ENCODE measurements at regions not wholly inside any gene's neighbourhood (a gene's known extent, or its start where the extent isn't known, plus 50 kb on each side); places are given as distances from the start of the nearest gene placed in this dataset.

DNA sequence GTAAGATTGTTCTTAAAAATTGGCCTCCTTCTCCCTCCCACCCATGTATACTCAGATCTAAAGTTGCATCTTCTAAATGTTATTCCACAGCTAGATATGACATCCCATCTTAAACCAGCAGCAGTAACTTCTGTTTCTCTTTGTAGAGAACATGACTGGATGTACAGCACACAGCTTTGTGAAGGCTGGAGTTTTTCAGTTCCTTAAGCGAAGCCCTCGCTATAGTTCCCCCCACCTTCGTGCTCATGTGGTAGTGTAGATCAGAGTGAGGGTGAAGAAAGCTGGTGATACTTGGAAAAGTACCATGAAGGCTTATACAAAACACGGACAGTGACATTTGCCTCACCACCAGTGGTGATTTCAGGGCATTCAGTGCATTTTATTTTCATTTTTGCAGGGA is 137.5 kb downstream of the MAT2B start:
- no peaks in the 10 kb centered on the region for H3K36me3 Mint-ChIP-seq (ENCODE audit: low read depth)
- H3K27ac Mint-ChIP-seq, result no peak overlapping the region
- H3K4me1 Mint-ChIP-seq (ENCODE audit: low read depth), result no peaks in the 10 kb centered on the region
- no peak overlapping the region for H3K4me3 Mint-ChIP-seq
- H3K27me3 Mint-ChIP-seq, result no peaks in the 10 kb centered on the region
- H3K9me3 Mint-ChIP-seq, result no peaks in the 10 kb centered on the region

- Mint-ChIP-seq H3K27me3 (no peaks in the 10 kb centered on the region), H3K36me3 (ENCODE audit: low read depth) (no peaks in the 10 kb centered on the region), H3K27ac (no peak overlapping the region), H3K4me1 (ENCODE audit: low read depth) (no peaks in the 10 kb centered on the region), H3K9me3 (peaks cover 4% of the 10 kb centered on the region), H3K4me3 (no peak overlapping the region)
Observed at GRCh38 chr5:163645421-163646416, 140.3 kb downstream of the MAT2B start.

DNA sequence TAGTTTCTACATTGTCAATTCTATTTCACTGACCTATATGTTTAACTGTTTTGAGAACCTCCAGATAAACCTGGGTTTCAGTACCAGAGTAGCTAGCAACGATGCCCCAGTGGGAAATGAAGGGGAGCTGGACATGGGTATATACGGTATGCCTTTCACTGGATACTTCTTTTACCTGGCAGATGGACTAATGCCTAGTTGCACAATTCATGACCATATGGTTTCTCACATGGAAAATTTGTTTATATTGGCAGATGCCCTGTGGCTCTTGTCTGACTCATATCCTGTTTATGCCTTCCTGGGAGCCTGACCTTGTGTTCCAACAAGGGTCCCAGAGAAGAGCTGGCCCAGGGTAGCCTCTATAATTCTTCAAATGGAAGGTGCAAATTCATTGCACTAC is 144.1 kb downstream of the MAT2B start:
- no peaks in the 10 kb centered on the region for H3K36me3 Mint-ChIP-seq (ENCODE audit: low read depth)
- H3K4me3 Mint-ChIP-seq, result no peak overlapping the region
- no peaks in the 10 kb centered on the region for H3K4me1 Mint-ChIP-seq (ENCODE audit: low read depth)
- H3K9me3 Mint-ChIP-seq, result peaks cover 9% of the 10 kb centered on the region
- H3K27me3 Mint-ChIP-seq, result peaks cover 3% of the 10 kb centered on the region
- H3K27ac Mint-ChIP-seq, result no peak overlapping the region

DNA sequence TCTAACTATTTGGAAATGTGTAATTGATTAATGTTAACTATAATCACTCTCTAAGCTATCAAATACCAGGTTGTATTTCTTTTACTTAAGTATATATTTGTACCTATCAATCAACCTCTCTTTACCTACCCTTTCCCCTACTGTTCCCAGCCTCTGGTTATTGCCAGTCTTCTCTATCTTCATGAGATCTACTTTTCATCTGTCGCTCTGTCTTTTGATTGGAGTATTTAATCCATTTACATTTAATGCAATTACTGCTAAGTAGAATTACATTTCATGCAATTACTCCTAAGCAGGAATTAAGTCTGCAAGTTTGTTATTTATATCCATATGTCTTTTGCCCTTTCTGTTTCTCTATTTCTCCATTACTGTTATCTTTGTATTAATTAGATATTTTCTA is 148.1 kb downstream of the MAT2B start:
- no peak overlapping the region for H3K4me3 Mint-ChIP-seq
- H3K27me3 Mint-ChIP-seq, result peaks cover 3% of the 10 kb centered on the region
- H3K36me3 Mint-ChIP-seq (ENCODE audit: low read depth), result no peaks in the 10 kb centered on the region
- H3K9me3 Mint-ChIP-seq, result peaks cover 11% of the 10 kb centered on the region
- no peak overlapping the region for H3K27ac Mint-ChIP-seq
- no peaks in the 10 kb centered on the region for H3K4me1 Mint-ChIP-seq (ENCODE audit: low read depth)

DNA sequence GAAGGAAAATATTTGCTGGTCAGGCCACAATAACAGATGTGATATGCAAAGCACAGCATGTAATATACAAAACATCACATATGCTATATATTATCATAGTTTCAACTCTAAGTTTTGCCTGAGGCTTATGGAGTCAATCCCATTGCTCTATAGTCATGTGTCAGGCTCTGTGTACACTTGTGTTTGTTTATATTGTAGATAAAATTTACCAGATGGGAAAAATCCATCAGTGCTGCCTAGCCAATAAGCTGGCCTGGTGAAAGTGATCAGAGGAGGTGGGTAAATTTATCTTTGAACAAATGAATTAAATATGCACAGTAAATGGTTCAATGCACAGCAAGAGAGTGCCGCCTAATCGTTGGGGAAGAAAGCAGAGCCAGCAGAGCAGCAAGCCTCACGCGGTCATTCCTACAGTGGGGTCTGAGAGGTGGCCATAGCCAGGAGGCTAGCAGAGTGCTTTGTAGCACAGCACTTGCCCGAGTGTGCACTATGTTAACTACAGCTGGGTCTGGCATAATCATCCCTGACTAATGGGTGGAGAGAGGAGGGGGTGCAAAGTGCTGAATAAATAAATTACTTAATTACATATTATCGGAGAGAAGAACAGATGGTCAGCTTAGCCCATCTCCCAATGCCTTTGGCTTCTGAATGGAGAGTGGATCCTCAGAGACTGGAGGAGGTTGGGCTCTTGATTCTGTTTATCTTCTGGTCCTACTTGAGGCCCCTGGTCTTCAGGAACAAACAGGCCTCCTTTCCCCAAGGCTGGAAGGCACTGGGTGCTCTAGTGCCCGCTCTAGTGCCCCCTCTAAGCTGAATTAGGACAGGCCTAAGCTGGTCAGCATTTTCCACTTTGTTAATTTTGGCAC is 153.5 kb downstream of the MAT2B start:
- H3K36me3 Mint-ChIP-seq (ENCODE audit: low read depth), result no peaks in the 10 kb centered on the region
- H3K4me3 Mint-ChIP-seq, result no peak overlapping the region
- H3K27me3 Mint-ChIP-seq, result no peaks in the 10 kb centered on the region
- no peaks in the 10 kb centered on the region for H3K4me1 Mint-ChIP-seq (ENCODE audit: low read depth)
- peaks cover 3% of the 10 kb centered on the region for H3K9me3 Mint-ChIP-seq
- H3K27ac Mint-ChIP-seq, result no peak overlapping the region

- H3K4me3 Mint-ChIP-seq, result no peak overlapping the region
- H3K4me1 Mint-ChIP-seq (ENCODE audit: low read depth), result no peaks in the 10 kb centered on the region
- H3K27ac Mint-ChIP-seq, result no peak overlapping the region
Observed at GRCh38 chr5:163659568-163659902, 154.1 kb downstream of the MAT2B start.

DNA sequence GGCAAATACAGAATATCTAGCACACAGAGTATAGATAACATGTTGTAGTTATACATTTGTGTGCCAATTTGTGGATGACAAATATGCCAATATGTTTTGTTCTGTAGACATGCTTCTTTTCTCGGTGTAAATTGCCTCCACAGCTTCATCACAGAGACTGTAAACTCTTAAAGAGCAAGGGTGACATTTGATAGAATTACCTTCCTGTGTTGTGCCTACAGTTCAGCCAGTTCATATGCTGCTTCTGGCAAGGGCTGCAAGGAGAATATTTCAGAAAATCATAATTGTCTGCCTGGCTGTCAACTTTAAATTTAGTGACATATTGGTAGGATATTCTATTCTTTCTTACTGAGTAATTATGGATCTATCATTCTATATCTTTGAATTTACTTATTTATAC is 155.1 kb downstream of the MAT2B start:
- H3K27ac Mint-ChIP-seq, result no peak overlapping the region
- peaks cover 3% of the 10 kb centered on the region for H3K9me3 Mint-ChIP-seq
- no peaks in the 10 kb centered on the region for H3K4me1 Mint-ChIP-seq (ENCODE audit: low read depth)
- H3K27me3 Mint-ChIP-seq, result no peaks in the 10 kb centered on the region
- H3K36me3 Mint-ChIP-seq (ENCODE audit: low read depth), result no peaks in the 10 kb centered on the region
- no peak overlapping the region for H3K4me3 Mint-ChIP-seq

More at GRCh38 chr5:163659568-163659902, 154.1 kb downstream of the MAT2B start:
- H3K36me3 Mint-ChIP-seq (ENCODE audit: low read depth), result no peaks in the 10 kb centered on the region
- H3K9me3 Mint-ChIP-seq, result peaks cover 3% of the 10 kb centered on the region
- H3K27me3 Mint-ChIP-seq, result no peaks in the 10 kb centered on the region

DNA sequence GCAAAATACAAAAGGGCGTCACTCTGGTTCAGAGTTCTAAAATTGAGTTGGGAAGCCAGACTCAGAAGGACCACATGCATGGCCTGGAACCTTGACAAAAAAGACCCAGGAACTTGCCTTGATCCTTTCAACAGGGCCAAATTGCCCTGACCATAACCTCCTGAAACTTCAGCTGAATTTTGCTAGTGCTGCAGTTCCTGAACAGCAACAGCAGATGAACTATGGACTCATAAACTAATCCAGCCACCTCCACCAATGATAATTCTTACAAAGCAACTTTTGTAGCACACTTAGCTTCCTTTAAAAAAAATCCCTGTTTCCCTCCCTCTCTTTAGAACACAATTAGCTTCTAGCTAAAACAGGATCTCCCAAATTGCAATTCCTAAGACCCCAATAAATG is 155.9 kb downstream of the MAT2B start:
- no peak overlapping the region for H3K27ac Mint-ChIP-seq
- peaks cover under 1% of the 10 kb centered on the region for H3K9me3 Mint-ChIP-seq
- H3K4me1 Mint-ChIP-seq (ENCODE audit: low read depth), result no peaks in the 10 kb centered on the region

DNA sequence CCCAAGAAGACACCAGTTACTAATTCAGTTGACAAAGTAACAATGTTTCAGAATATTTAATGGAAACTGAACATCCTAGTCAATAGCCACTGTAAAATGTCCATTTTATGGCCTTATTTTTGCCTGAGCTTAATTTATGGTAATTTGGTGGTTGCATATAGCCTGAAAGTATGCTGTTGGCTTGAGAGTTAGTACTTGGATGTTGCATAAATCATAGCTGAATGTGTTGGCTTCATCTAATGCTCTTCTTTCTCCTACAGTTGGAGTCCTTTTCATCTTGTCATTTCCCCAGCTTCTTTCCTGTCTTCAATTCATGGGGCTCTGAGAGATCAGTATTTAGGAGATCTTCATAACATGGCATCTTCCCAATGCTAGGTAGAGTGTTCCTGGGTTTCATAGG is 164.6 kb downstream of the MAT2B start:
- Mint-ChIP-seq H3K4me3 (no peak overlapping the region), H3K27ac (no peak overlapping the region), H3K4me1 (ENCODE audit: low read depth) (no peaks in the 10 kb centered on the region), H3K27me3 (peaks cover 5% of the 10 kb centered on the region), H3K36me3 (ENCODE audit: low read depth) (no peaks in the 10 kb centered on the region), H3K9me3 (no peaks in the 10 kb centered on the region)

More for the DNA sequence above, 155.9 kb downstream of the MAT2B start:
- Mint-ChIP-seq H3K27me3 (no peaks in the 10 kb centered on the region), H3K4me3 (no peak overlapping the region), H3K36me3 (ENCODE audit: low read depth) (no peaks in the 10 kb centered on the region)

- Mint-ChIP-seq H3K4me1 (ENCODE audit: low read depth) (no peaks in the 10 kb centered on the region), H3K4me3 (no peak overlapping the region), H3K27ac (no peak overlapping the region), H3K27me3 (peaks cover 3% of the 10 kb centered on the region), H3K36me3 (ENCODE audit: low read depth) (no peaks in the 10 kb centered on the region), H3K9me3 (no peaks in the 10 kb centered on the region)
Observed at GRCh38 chr5:163677092-163677491, 171.7 kb downstream of the MAT2B start.

DNA sequence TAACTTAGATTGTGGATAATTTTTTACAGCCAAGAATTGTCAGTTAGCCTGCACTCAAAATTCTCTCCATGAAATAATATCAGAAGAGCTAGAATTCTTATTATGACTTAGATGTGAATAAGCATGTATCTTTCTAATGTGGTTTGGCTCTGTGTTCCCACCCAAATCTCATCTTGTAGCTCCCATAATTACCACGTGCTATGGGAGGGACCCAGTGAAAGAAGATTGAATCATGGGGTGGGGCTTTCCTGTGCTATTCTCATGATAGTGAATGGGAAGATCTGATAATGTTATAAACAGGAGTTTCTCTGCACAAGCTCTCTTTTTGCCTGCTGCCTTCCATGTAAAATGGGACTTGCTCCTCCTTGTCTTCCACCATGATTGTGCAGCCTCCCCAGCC is 176.8 kb downstream of the MAT2B start:
- Mint-ChIP-seq H3K9me3 (no peaks in the 10 kb centered on the region), H3K4me3 (no peak overlapping the region), H3K27me3 (no peaks in the 10 kb centered on the region), H3K4me1 (ENCODE audit: low read depth) (no peaks in the 10 kb centered on the region), H3K36me3 (ENCODE audit: low read depth) (no peaks in the 10 kb centered on the region), H3K27ac (no peak overlapping the region)

DNA sequence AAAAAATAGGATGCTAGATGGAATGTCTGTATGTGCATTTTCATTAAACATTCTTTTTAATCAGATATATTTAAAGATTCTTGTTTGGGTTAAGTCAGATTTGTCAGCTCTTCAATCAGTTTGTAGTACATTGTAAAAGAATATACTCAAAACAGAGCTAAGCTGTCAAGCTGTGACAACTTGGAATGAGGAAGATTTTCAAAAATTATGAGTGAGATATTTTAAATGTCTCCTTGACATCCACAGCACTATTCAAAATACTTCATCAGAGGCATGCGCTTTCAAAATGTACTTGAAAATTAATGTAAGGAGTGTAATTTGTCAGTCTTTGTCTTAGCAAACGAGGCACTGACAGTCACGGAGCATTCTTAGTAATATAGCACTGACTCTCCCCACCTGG is 182.0 kb downstream of the MAT2B start:
- Mint-ChIP-seq H3K27me3 (no peaks in the 10 kb centered on the region), H3K36me3 (ENCODE audit: low read depth) (no peaks in the 10 kb centered on the region), H3K9me3 (no peaks in the 10 kb centered on the region), H3K4me3 (no peak overlapping the region), H3K4me1 (ENCODE audit: low read depth) (no peaks in the 10 kb centered on the region), H3K27ac (no peak overlapping the region)

DNA sequence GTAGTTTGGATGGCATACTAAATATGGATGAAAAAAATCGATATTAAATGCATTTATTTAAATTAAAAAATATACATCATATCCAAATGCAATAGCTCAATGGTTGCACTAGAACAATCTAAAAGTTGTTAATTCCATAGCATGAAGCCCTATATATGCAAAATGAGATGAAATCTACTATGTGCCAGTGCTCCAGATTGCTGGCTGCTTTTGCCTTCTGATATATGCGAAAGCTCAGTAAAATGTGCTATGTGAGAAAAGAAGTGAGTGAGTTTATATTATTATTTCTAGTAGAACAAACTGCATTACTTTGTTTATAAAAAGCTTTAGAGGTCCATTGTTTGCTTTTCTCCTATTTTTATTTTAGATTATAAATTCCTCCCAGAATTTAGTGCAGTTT is 186.7 kb downstream of the MAT2B start:
- H3K9me3 Mint-ChIP-seq, result no peaks in the 10 kb centered on the region
- H3K4me3 Mint-ChIP-seq, result no peak overlapping the region
- H3K27ac Mint-ChIP-seq, result no peak overlapping the region
- H3K27me3 Mint-ChIP-seq, result no peaks in the 10 kb centered on the region
- H3K36me3 Mint-ChIP-seq (ENCODE audit: low read depth), result no peaks in the 10 kb centered on the region
- H3K4me1 Mint-ChIP-seq (ENCODE audit: low read depth), result no peaks in the 10 kb centered on the region

- H3K27me3 Mint-ChIP-seq, result no peaks in the 10 kb centered on the region
- H3K4me1 Mint-ChIP-seq (ENCODE audit: low read depth), result no peaks in the 10 kb centered on the region
- no peak overlapping the region for H3K27ac Mint-ChIP-seq
- no peak overlapping the region for H3K4me3 Mint-ChIP-seq
- H3K9me3 Mint-ChIP-seq, result no peaks in the 10 kb centered on the region
- no peaks in the 10 kb centered on the region for H3K36me3 Mint-ChIP-seq (ENCODE audit: low read depth)
Observed at GRCh38 chr5:163695830-163696578, 190.6 kb downstream of the MAT2B start.

DNA sequence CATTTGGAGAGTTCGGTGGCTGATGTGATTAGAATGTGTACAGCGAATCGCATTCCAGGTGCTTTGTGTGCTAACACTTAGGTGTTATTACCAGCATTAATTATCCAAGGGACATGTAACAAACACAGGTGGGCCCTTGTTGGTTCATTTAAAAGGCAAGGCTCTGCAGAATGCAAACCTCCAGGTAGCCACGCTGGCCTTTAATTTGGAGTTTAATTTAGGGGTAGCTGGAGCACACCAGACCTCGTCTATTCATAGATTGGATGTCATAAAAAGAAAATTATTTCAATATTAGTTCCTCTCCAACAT is 191.1 kb downstream of the MAT2B start:
- no peak overlapping the region for H3K27ac Mint-ChIP-seq
- H3K36me3 Mint-ChIP-seq (ENCODE audit: low read depth), result no peaks in the 10 kb centered on the region
- no peak overlapping the region for H3K4me3 Mint-ChIP-seq
- H3K27me3 Mint-ChIP-seq, result no peaks in the 10 kb centered on the region
- H3K9me3 Mint-ChIP-seq, result no peaks in the 10 kb centered on the region
- H3K4me1 Mint-ChIP-seq (ENCODE audit: low read depth), result no peaks in the 10 kb centered on the region
